ENCODE measurements at regions not wholly inside any gene's neighbourhood (a gene's known extent, or its start where the extent isn't known, plus 50 kb on each side); places are given as distances from the start of the nearest gene placed in this dataset.
A peak's percentile ranks its signal among the peaks of the same experiment; 100 is the strongest.

DNA sequence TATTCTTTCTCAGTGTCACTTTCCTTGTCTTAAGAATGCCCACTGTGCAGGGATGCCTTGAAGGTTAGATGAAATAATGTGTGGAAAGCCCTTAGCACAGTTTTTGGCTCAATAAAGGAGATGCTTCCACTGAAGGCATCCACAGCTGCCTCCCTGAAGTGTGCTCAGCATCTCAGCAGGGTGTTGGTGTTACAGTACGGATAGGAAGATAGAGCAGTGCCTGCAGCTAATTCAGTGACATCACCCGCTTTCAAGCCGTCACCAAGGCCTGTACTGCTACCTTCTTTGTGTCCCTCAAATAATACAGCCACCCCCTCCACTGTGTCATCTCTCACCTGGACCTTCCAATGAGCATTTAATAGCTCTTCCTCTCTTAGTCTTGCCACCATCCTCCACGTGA is 59.0 kb downstream of the NDUFS5 start:
- no peak for DNase-seq

DNA sequence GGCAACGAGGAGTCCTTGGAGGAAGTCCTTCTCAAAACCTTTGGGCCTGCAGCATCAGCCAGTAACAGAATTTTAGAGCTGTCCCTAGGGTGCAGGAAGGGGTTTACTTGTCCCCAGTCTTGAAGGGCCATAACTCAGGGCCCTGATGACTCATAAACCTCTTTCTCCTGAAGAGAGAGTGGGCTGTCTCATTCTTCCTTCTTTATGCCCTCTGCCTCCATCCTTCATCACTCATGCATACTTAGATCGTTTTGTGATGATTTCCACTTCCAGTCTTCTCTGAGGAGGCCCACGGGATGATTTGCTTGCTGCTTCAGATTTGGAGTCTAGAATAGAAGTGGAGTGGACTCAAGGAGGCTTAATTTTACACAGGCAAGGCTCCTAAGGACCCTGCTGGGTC is 60.2 kb downstream of the NDUFS5 start:
- DNase-seq: no peak

DNA sequence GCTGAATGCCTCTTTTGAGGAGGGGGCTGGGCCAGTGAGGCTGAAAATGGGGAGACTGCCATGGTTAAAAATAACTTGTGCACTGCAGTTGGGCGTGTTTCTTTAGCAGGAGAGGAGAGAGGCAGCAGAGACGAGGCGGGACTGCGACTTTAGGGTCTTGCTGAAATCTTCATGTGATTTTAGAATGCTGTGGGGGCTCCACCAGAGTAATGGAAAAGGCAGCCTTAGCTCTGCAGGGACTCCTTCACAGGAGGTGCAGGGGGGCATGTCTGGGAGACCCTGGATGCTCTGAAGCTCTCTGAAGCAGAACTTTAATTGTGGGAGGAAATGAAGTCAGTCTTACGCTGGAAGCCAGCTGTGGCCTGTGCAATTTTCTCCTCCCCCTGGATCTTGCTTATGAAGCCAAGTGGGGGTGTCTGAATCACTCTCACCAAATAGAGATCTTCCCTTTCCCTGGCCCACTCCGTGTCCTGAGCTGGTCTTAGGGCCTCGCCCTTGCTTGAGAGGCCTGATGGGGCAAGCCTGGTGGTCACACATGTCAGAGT is 60.8 kb downstream of the NDUFS5 start:
- DNase-seq: no peak

DNA sequence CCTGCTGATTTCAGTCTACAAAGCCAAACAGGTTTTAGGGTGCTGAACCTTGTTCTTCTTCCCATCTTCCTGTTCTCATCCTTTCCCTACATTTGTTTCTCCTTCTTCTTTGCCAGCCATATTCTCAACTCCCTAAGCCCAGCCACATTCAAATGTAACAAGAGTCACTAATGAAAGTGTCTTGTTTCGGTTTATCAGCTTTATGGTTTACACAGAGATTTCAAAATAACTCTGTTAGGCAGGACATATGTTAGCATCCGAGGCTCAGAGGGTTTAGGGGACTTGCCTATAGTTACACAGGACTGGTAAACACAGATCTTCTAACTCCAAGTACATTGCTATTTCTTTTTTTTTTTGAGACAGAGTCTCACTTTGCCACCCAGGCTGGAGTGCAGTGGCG is 61.3 kb downstream of the NDUFS5 start:
- no peak for DNase-seq

DNA sequence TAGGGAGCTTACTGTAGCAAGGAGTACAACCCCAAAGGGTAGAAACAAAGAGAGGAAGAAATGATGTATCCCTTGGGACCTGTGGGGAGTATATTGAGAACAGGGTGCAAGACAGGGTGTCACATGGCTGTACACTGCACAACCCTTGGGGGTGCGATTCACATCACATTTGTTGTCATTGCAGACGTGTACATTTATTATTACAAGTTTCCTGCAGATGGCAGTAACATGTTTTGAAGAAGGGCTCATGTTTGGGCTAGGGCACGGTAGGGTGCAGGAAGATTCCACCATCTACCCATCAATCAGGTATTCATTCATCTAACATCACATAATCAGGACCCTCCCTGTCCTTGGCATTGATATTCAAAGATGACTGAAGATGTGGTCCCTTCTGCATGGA is 62.5 kb downstream of the NDUFS5 start:
- DNase-seq: no peak

DNA sequence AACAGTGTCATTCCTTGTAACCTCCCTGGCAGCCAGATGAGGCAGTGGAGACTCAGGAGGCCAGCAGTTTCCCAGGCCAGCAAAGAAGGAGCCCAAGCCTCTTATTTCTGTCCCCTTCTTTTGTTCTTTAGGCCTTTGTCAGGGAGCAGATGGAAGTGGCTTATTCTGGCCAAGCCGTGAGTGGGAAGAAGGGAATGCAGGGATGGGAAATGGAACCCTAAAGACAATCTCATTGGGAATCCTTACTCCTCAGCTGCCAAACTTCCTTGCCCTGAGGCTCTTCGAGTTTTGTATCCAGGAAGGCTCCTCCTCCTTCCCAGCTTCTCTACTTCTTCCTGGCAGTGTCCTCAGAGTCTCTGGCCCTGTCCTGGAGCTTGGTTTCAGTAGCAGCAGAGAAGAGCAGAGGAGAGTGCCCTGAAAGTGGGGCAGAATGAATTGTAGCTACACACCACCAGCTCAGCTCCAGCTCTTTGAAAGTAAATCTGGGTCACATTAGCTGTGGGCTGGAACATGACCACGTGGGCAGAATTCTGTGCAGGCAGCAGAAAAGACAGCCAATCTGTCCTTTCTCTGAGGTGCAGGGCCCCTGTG is 63.9 kb downstream of the NDUFS5 start:
- no peak for DNase-seq

DNA sequence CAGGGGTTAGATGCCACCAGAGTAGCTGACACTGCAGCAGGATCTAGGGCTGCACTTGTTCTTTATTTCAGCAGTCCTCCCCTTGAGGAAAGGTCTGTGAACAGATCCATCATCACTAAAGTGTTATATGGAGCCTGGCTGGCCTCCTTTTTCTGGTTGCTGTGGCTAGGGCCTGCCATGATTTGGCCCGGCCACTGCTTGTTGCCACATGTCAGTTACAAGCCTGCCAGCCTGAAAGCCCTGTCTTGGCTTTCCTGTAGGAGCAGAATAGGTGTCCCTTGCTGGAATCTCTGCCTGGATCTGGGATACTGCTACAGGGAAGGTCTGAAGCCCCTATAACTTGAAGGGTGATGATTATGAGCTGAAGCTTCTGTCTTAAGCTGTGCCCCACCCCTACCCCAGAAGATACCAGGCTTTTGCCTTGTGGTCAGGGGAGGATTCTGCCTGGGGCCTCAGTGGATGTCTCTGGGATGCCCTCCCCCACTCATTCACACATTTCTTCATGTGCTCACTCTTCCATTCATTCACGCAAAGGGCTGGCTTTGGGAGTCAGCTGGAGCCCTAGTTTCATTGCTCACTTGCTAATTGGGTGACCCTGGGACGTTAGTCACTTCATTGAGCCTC is 64.7 kb downstream of the NDUFS5 start:
- DNase-seq: no peak

DNA sequence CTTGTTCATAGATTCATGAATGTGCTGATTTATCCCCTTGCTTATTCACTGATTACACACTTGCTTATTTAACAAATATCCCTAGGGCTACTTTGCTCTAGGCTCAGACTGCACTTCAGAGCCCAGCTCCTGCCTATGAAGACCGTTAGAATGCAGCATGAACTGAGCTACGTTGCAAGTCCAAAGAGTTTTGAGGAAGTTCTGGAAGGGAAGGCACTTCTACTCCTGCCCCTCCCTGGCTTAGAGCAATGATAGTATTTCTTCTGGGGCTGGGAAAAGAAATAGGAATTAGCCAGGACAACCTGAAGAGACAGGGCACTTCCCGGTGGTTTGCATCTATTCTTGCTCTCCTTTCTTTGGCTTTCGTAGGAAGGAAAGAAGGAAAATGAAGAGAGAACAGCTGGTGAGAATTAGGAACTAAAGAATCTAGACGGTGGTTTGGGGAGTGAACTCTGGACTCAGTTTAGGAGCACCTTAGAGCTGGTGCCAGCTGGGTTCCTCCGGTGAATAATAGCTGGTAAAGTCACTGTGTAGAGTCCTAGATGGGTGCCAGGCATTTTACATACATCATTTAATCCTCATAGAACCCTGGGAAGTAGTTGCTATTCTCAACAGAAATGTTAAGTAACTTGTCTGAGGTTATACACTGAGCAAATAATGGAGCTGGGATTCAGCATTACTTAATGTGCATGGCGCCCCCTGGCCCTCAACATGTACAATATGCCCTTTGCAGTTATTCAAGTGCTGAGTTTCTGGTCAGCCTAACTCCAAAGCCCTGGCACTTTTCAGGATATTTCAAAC is 65.9 kb downstream of the NDUFS5 start:
- DNase-seq: peak; percentile 60 to 66

DNA sequence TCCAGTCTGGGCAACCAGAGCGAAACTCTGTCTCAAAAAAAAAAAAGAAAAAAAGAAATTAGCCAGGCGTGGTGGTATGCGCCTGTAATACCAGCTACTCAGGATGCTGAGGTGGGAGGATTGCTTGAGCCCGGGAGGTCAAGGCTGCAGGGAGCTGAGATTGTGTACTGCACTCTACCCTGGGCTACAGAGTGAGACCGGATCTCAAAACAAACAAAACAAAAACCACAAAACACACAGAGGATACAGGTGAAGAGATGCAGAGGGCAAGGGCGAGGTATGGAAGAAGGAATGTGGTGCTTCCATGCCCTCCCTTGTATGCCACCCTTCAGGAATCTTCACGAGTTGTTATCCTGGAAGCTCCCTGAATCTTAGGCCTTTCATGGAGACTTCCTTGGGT is 68.5 kb downstream of the NDUFS5 start:
- DNase-seq: no peak

DNA sequence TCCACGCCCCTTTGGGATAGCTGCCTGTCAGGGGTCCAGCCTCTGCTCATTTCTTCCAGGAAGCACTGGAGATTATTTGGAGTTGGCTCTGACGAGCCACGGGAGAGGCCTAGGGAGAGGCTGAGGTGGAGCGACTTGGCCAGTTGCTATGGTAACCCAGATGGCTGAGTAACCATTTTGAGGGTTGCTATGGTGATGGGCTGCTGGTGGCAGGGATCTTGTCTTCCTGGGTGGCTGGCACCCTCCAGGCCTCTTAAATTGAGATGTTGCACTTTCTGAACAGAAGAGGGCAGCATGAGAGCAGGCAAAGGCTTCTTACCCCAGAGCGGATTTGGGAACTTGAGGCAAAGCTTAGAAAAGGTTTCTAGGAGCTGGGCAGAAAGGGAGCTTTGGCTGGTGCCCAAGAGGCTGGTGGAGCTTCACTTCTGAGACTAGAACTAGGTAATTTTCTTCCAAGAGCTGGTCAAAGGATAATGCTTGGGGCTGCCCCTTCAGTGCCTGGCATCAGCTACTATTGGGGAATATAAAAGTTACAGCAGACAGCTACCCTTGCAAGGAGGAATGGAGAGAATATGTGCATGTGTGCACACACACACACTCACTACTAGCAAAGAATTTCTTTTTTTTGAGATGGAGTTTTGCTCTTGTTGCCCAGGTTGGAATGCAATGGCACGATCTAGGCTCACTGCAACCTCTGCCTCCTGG is 72.5 kb downstream of the NDUFS5 start:
- DNase-seq: peak; percentile 82 to 86

DNA sequence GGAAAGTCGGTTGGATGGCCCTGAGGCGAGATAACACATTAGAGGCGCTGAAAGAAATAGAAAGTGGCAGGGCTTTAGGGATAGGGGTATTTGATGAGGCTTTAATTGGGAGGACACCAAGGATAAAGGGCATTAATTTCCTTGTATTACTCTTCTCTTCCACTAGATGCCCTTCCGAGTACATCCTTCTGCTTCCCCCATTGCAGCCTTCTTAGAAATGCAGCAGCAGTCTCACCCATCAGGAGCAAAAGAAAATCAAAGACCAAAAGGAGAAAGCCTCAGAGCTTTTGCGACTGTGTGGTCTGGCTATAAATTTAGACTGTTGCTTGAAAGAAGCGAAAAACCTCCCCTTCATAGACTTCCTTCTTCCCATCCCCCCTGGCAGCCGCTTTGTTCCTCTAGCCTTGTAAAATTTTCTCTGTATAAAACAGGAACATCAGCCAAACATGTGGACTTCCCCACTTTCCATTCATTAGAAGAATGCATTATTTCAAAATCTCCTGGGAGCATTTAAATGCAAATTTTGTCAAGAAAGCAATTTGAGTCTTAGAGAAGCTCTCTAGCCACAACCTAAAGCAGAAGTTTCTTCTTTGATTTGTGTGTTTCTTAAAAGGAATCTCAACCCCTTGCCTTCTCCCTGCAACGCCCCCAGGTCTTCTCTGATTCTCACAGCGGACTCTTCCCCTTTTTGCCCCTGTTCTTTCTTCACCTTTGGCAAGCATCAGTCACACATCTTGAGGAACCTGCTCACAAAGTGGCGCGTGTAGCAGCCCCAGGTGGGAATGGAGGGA is 76.6 kb downstream of the NDUFS5 start:
- peak; percentile 60 to 66 for DNase-seq

DNA sequence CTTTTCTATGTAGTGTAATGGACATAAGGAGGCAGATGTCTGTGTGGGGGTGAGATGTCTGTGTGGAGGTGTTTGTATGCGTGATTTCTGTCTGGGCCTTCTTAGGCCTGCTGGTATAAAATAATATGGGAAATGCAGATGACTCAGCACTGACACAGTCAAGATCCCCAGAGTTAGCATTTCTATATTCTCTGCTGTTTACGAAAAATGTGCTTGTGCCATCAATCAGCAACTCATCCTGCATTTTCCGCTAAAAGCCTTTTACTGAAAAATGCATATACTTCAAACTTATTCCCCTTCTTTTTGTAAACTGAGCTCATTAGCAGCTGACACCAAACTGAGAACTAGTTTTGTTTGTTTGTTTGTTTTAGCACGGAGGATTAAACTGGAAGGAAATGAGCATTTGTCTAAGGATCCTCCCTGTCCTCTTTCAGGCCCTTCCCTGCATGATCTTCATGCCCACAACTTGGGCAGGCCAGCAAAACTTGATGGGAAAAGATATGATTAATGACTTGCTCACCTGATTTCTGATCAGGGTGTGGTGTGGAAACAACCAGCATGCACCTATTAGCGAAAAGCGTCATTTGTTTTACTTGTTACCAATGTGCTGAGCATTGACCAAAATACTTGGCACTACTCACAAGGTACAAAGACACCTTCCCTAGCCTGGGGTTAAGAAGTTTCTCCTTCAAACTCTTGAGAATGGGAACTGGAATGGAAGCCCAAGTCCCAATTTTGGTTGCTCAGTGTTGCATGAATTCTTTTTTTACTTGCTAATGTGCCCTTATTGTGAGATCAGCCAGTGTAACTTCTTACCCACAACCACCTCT is 77.4 kb downstream of the NDUFS5 start:
- DNase-seq: no peak

DNA sequence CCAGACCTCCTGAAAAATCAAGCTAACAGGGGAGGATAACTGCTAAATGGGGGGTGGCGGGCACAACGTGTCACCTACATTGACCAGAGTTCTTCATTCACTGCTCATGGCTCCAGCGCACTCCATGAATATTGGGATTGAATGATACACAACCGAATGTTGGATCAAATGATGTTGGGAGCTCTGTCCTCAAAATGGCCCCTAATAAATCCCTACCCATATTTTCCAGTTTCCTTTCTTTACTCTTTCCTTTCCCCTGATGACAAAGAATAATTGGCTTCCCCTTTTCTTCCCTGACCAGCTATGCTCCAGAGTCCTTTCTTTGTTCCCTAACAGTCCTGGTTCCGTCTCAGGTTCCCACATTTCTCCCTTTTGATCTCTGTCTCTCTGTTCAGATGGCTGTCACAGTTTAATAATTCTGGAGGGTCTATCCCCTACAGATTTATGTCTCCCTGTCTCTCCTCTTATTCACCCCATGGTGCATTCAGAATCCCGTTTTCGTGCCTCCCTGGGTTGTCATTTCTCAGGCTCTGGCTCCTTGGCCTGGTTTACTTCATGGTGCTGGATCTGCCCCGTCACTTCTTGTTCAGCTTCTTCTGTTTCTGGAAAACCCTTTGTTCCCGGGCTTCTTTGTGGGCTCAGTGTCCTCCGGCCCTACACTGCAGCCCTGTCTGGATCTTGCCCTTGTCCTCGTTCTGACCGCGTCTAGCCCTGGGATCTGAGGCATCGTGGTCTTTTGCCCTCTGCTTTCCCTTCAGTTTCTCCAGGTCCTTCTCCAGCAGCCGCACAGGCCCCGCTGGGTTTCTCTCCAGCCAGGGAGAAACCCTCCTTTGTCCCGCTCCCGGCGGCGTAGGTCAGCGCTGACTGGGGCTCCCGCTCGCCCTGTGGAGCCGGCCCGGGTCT is 78.3 kb downstream of the NDUFS5 start:
- DNase-seq: no peak

DNA sequence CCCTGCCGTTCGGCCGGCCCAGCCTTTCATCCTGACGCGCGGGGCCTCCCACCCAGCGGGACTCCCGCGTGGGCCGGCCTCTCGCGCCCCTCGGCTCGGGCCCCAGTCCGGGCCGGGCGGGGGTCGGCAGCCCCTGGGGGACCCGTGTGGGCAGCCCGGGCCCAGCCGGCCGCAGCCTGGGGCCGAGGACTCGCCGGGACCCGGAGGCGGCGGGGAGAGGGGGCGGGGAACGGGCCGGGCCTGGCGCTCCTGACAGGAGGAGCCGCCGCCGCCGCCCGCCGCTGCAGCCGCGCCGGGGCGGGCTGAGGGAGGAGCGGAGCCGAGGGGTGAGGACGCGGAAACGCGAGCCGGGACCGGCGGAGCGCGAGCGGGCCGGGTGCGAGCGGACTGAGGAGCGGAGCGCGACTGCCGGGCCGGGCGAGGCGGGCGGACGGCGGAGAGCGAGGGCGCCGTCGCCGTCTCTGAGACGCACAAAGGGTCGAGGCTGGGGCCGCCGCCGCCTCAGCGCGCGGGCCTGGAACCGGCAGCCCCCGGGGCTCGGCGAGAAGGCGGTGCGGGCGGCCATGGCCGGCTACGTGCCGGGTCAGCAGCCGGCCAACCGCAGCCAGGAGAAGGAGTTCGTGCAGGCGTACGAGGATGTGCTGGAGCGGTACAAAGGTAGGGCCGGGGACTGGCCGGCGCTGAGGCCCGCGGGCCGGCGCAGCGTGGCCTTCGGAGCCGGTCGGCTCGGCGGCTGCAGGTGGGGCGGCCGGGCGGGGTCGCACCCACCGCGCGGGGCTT is 79.1 kb downstream of the NDUFS5 start:
- DNase-seq: peak; percentile 41 to 61

DNA sequence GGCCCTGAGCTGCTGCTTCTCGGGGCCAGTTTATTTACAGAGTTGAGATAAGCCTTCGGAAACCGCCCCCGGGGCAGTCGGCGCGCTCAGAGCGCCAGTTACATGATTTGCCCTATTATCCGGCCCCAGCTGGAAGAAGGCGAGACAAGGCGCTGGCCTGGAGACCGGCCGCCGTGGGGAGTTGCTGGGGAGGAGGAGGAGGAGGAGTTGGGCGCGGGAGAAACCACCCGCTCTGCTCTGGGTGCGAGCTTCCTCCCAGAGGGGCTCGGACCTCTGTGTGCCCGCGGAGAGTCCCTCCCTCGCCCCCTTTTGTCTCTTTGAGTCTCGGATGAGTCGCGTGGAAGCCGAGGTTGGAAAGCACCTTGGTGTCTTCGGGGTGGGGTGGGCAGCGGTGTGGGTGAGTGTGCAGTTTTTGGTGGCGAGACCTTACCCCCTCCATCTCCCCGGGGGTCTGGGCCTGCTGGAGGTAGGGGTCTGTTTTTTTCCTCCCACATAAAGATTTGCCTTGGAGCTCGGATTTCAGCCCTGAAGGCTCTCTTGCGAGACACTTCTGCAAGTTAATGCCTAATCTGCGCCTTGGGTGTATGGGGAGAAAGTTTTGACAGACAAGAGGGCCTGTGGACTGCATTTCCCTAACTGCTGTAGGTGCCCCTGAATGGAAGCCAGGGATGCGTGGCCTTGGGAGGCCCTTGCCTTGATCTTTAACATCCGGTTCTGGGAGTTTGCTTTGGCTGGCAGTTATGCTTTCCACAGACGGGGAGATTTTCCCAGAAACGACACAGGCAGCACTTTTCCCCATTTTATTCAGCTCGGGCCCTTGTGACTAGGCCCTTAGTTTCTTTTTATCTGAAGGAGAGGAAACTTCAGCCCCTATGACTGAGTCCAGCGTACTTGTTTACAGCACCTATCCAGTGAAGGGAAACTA is 80.0 kb downstream of the NDUFS5 start:
- DNase-seq: peak; percentile 21 to 32

DNA sequence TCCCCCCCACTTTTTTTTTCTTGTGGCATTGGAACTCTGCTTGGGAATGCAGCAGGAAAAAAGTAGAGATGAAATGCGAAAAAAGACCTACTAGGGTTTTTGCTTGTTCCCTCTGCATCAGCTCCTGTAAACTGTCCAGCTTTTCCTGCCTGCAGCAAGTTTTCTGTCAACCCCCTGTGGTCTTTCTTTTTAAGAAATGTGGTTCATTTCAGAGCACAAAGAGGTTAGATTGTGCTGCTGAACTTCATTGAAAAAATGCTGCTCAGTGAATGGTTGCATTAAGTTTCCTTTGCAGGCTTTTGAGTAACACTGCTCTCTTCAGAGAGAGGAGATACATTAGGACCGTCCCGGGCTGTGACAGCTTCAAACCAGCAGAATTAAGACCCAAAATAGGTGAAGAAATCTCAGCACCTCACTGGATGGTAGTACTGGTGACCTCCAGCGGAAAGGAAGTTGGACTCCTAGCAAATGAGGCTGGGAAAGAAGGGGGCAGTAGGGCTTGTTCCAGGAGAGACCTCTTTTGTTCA is 80.7 kb downstream of the NDUFS5 start:
- DNase-seq: no peak

DNA sequence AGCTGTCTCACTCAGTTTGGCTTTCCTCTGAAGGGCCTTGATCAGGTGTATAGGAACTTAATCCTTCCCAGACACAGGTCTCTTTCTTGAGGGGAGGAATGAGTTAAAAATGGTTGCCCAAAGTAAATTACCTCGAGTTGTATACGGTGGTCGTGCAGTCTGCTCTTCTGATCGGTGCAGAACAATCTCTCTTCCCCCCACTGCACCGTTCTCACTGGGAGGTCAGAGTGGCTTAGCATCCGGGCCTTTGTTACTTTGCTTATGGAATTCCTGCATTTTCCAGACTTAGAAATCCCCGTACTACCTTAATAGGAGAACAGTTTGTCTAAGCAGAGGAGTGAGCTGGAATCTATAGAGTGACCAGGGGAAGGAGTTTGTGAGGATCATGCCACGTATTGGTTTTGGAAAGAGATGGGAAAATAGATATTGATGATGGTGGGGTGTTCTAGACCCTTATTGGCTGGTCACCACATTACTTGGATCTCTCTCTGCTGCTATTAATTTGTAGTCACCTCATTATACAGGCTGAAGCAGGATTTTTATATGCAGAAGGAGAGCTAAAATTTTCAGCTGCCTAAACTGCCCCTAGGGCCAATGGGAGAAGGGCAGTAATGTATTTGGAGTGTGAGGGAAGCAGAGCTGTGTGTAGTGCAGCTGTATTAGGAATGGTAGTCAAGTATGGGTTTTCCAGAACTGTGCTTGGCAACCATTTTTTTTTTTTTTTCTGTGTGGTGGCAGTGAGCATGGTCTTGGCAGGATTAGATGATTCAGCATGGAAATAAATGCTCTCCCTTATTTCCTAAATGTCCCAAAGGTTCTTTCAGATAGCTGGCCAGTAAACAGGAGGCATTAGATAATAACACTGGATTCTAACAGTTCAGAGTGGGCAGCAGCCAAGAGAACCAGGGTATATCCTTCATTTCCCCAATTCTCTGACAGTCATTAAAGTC is 81.5 kb downstream of the NDUFS5 start:
- no peak for DNase-seq
